Osteocyte (in vitro differentiated cells): ENCODE measurements at regions not wholly inside any gene's neighbourhood (a gene's known extent, or its start where the extent isn't known, plus 50 kb on each side); places are given as distances from the start of the nearest gene placed in this dataset.
"Not testable (repeated sequence)": the region's sequence is repeated elsewhere in the genome, so short reads cannot be mapped to it uniquely, and the experiment has no call there.

Source experiments
- DNase-seq: peaks from one replicate; pipeline ENCODE4 v3.0.0; 2021; ENCODE audit warnings: mixed read lengths; ENCODE audit not compliant: unreplicated experiment; ENCODE audit errors: extremely low spot score
- H3K27ac Mint-ChIP-seq: one replicate; pipeline ENCODE4 v1.8.0; 2021; ENCODE audit warnings: mild to moderate bottlenecking, mixed read lengths; ENCODE audit not compliant: unreplicated experiment
- H3K27me3 Mint-ChIP-seq: one replicate; pipeline ENCODE4 v1.8.0; 2021; ENCODE audit warnings: mixed read lengths; ENCODE audit not compliant: unreplicated experiment
- H3K36me3 Mint-ChIP-seq: one replicate; pipeline ENCODE4 v1.8.0; 2021; ENCODE audit warnings: mixed read lengths; ENCODE audit not compliant: unreplicated experiment
- H3K4me1 Mint-ChIP-seq: one replicate; pipeline ENCODE4 v1.8.0; 2021; ENCODE audit warnings: mixed read lengths; ENCODE audit not compliant: unreplicated experiment
- H3K4me3 Mint-ChIP-seq: one replicate; pipeline ENCODE4 v1.8.0; 2021; ENCODE audit warnings: mild to moderate bottlenecking, moderate library complexity, mixed read lengths; ENCODE audit not compliant: unreplicated experiment
- H3K9me3 Mint-ChIP-seq: one replicate; pipeline ENCODE4 v1.8.0; 2021; ENCODE audit warnings: mixed read lengths; ENCODE audit not compliant: unreplicated experiment
- TF ChIP-seq, protein P1 (sequence below): fragments of 200-600 bp; sonication (generic); IDR thresholded peaks from 2 replicates; pipeline ENCODE4 v1.5.0; 2021; ENCODE audit warnings: antibody characterized with exemption, mild to moderate bottlenecking, moderate library complexity

- not testable (repeated sequence) for H3K27me3 Mint-ChIP-seq, DNase-seq, H3K36me3 Mint-ChIP-seq, H3K27ac Mint-ChIP-seq, H3K9me3 Mint-ChIP-seq, H3K4me3 Mint-ChIP-seq, H3K4me1 Mint-ChIP-seq
Observed at GRCh38 chr15:101876031-101876430, 64.0 kb downstream of the OR4F15 start.

DNA sequence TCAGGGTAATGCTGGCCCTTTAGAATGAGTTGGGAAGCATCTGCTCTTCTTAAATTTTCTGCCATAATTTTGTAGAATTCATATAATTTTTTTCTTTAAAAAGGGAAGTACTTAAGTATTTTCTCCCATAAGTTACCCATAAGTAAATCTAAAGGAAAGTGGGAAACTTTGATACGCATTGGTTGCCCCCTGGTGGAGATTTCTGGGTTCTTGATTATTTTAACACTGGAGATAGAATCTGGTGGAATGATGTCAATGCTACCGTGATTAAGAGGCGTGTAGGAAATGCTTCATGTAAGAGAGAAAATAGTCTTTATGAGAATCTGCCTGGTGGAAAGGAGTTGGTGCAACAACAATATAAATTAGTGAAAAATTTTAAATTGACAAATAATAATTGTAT is 65.6 kb downstream of the OR4F15 start:
- DNase-seq, H3K9me3 Mint-ChIP-seq, H3K27me3 Mint-ChIP-seq, H3K4me3 Mint-ChIP-seq, H3K4me1 Mint-ChIP-seq, H3K36me3 Mint-ChIP-seq, H3K27ac Mint-ChIP-seq: not testable (repeated sequence)
- TF ChIP-seq, protein P1, sequence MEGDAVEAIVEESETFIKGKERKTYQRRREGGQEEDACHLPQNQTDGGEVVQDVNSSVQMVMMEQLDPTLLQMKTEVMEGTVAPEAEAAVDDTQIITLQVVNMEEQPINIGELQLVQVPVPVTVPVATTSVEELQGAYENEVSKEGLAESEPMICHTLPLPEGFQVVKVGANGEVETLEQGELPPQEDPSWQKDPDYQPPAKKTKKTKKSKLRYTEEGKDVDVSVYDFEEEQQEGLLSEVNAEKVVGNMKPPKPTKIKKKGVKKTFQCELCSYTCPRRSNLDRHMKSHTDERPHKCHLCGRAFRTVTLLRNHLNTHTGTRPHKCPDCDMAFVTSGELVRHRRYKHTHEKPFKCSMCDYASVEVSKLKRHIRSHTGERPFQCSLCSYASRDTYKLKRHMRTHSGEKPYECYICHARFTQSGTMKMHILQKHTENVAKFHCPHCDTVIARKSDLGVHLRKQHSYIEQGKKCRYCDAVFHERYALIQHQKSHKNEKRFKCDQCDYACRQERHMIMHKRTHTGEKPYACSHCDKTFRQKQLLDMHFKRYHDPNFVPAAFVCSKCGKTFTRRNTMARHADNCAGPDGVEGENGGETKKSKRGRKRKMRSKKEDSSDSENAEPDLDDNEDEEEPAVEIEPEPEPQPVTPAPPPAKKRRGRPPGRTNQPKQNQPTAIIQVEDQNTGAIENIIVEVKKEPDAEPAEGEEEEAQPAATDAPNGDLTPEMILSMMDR: peak; percentile 53

- not testable (repeated sequence) for H3K27ac Mint-ChIP-seq, H3K27me3 Mint-ChIP-seq, H3K4me1 Mint-ChIP-seq, DNase-seq, H3K4me3 Mint-ChIP-seq, H3K36me3 Mint-ChIP-seq, H3K9me3 Mint-ChIP-seq
Observed at GRCh38 chr15:101912349-101913287, 100.6 kb downstream of the OR4F15 start.

GRCh38 chr15:101924554-101924953 is 112.6 kb downstream of the OR4F15 start:
- not testable (repeated sequence) for H3K36me3 Mint-ChIP-seq, DNase-seq, H3K4me3 Mint-ChIP-seq, H3K27ac Mint-ChIP-seq, H3K4me1 Mint-ChIP-seq, H3K27me3 Mint-ChIP-seq, H3K9me3 Mint-ChIP-seq

- H3K9me3 Mint-ChIP-seq, H3K36me3 Mint-ChIP-seq, H3K27ac Mint-ChIP-seq, H3K4me1 Mint-ChIP-seq, H3K4me3 Mint-ChIP-seq, DNase-seq, H3K27me3 Mint-ChIP-seq: not testable (repeated sequence)
Observed at GRCh38 chr15:101934506-101934905, 122.5 kb downstream of the OR4F15 start.

GRCh38 chr15:101937362-101937761 is 125.4 kb downstream of the OR4F15 start:
- H3K27me3 Mint-ChIP-seq, DNase-seq, H3K27ac Mint-ChIP-seq, H3K36me3 Mint-ChIP-seq, H3K4me1 Mint-ChIP-seq, H3K9me3 Mint-ChIP-seq, H3K4me3 Mint-ChIP-seq: not testable (repeated sequence)

GRCh38 chr15:101938555-101938954 is 126.6 kb downstream of the OR4F15 start:
- H3K27me3 Mint-ChIP-seq, H3K27ac Mint-ChIP-seq, DNase-seq, H3K9me3 Mint-ChIP-seq, H3K4me1 Mint-ChIP-seq, H3K36me3 Mint-ChIP-seq, H3K4me3 Mint-ChIP-seq: not testable (repeated sequence)

DNA sequence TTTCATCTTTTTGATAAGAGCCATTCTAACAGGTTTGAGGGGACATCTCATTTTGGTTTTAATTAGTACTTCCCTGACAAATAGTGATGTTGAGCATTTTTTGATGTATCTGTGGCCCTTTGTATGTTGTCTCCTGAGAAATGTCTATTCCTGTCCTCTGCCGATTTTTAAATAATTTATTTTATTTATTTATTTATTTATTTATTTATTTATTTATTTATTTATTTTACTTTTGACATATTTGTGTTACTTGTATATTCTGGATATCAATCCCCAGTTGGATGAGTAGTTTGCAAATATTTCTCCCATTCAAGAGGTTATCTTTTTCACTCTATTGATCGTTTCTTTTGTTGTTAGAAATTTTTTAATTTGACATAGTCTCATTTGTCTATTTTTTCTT is 133.9 kb downstream of the OR4F15 start:
- not testable (repeated sequence) for H3K27ac Mint-ChIP-seq, H3K4me1 Mint-ChIP-seq, H3K9me3 Mint-ChIP-seq, H3K27me3 Mint-ChIP-seq, DNase-seq, H3K36me3 Mint-ChIP-seq, H3K4me3 Mint-ChIP-seq

- not testable (repeated sequence) for DNase-seq, H3K4me1 Mint-ChIP-seq, H3K27ac Mint-ChIP-seq, H3K36me3 Mint-ChIP-seq, H3K4me3 Mint-ChIP-seq, H3K27me3 Mint-ChIP-seq, H3K9me3 Mint-ChIP-seq
Observed at GRCh38 chr15:101948491-101949010, 136.5 kb downstream of the OR4F15 start.

DNA sequence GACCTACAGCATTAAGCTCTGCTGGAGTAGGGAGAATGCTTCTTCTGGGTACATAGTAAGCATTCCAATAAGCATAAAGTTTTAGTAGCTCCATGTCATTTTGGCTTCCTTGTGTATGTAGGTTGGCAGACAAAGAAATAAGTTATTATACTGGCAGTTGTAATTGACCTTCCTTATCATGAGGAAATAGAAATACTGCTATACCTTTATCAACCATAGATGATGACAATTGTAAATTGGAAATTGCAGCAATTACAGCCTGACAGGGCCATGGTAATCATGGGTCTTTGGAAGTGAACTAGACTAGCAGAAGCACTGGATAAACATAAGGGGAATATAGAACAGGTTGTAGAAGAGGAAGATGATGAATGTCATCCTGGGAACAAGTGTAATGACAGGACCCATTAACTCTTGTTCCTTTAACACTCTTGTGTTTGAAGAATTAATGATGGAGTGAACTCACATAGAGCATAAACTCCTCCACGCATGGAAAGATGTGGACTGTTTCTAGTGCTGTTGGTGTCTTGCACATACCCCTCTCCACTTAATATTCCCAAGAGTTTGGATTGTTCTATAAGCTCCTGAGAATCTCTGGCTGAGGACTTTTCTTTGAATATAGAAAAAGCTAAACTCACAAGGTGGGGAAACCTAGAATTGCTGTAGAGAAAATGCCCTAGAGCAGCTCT is 137.5 kb downstream of the OR4F15 start:
- not testable (repeated sequence) for H3K4me1 Mint-ChIP-seq, H3K27ac Mint-ChIP-seq, H3K9me3 Mint-ChIP-seq, H3K4me3 Mint-ChIP-seq, H3K27me3 Mint-ChIP-seq, DNase-seq, H3K36me3 Mint-ChIP-seq

DNA sequence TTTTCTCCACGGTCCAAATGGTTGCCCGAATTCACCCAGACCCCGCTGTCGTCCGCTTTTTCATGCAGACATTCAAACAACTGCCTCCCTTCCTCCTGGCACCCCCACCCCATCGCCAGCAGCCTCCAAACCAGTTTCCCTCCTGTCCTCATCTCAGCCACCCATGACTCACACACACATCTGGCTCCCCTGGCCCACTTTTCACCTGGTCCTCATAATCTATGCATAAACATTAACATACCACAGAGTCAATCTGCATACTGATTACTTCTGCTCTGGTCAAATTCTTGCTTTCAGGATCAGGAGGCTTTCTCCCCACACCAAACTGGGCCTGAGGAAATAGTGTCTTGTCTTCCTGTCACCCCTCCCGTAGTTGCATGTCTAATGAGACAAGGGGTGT is 142.0 kb downstream of the OR4F15 start:
- not testable (repeated sequence) for H3K27ac Mint-ChIP-seq, H3K9me3 Mint-ChIP-seq, H3K4me1 Mint-ChIP-seq, H3K36me3 Mint-ChIP-seq, H3K27me3 Mint-ChIP-seq, H3K4me3 Mint-ChIP-seq
- DNase-seq: peak; percentile 75
